ENCODE measurements at regions not wholly inside any gene's neighbourhood (a gene's known extent, or its start where the extent isn't known, plus 50 kb on each side); places are given as distances from the start of the nearest gene placed in this dataset.

DNA sequence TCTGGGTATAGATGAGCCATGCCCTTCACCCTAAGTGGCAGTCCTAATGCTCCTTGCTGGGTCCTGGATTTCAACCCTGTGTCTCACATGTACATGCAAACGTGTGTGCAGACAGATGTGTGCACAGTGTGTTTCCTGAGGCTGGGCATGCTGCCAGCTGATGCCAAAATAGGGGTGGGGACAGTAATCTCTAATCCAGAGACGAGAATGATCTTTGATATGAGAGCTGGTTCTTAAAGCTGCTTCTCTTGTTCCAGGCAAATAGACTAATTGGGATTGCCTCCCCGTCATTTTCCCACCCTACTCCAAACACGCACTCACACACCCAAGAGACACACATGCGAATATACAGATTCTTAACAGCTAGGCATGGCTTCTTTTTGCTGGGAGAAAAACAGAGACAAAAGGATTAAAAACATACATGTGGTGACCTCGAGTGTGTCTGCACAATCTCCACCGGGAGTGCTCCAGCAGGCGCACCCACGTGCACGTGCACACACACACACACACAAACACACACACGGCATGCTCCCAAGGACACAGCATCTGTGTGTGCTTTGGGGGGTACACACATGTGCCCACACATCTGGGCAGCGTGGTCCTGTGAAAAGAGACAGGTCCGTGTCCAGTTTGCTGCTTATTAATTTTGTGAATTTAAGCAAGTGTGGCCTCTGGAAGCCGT is 102.1 kb upstream of the ZBTB40 start:
- Mint-ChIP-seq H3K27ac (ENCODE audit: unreplicated experiment) (no peak overlapping the region), H3K4me1 (ENCODE audit: unreplicated experiment) (peaks cover 12% of the 10 kb centered on the region), H3K36me3 (ENCODE audit: low read depth, unreplicated experiment) (no peaks in the 10 kb centered on the region), H3K9me3 (ENCODE audit: unreplicated experiment) (no peaks in the 10 kb centered on the region), H3K27me3 (ENCODE audit: unreplicated experiment) (peaks cover 13% of the 10 kb centered on the region), H3K4me3 (ENCODE audit: unreplicated experiment) (no peak overlapping the region)
- DNase-seq (ENCODE audit: low spot score) = no peak
- no peak for TF ChIP-seq CTCF (IDR thresholded peaks at IDR 0.05; ENCODE audit: unreplicated experiment)

GRCh38 chr1:22350171-22350923 is 101.3 kb upstream of the ZBTB40 start:
- no peak for TF ChIP-seq CTCF (IDR thresholded peaks at IDR 0.05; ENCODE audit: unreplicated experiment)
- DNase-seq (ENCODE audit: low spot score) = no peak
- Mint-ChIP-seq H3K4me1 (ENCODE audit: unreplicated experiment) (peaks cover 12% of the 10 kb centered on the region), H3K27me3 (ENCODE audit: unreplicated experiment) (peaks cover 11% of the 10 kb centered on the region), H3K4me3 (ENCODE audit: unreplicated experiment) (no peak overlapping the region), H3K9me3 (ENCODE audit: unreplicated experiment) (no peaks in the 10 kb centered on the region), H3K27ac (ENCODE audit: unreplicated experiment) (no peak overlapping the region), H3K36me3 (ENCODE audit: low read depth, unreplicated experiment) (no peaks in the 10 kb centered on the region)

- Mint-ChIP-seq H3K27ac (ENCODE audit: unreplicated experiment) (no peak overlapping the region), H3K27me3 (ENCODE audit: unreplicated experiment) (peaks cover 6% of the 10 kb centered on the region), H3K9me3 (ENCODE audit: unreplicated experiment) (no peaks in the 10 kb centered on the region), H3K4me1 (ENCODE audit: unreplicated experiment) (peaks cover 12% of the 10 kb centered on the region), H3K36me3 (ENCODE audit: low read depth, unreplicated experiment) (no peaks in the 10 kb centered on the region), H3K4me3 (ENCODE audit: unreplicated experiment) (no peak overlapping the region)
- no peak for DNase-seq (ENCODE audit: low spot score)
- TF ChIP-seq CTCF (IDR thresholded peaks at IDR 0.05; ENCODE audit: unreplicated experiment) = no peak
These were observed 100.5 kb upstream of the ZBTB40 start for GRCh38 chr1:22350924-22351767.

GRCh38 chr1:22351768-22352080 is 99.9 kb upstream of the ZBTB40 start:
- H3K4me3 Mint-ChIP-seq (ENCODE audit: unreplicated experiment) = no peak overlapping the region
- no peak overlapping the region for H3K27ac Mint-ChIP-seq (ENCODE audit: unreplicated experiment)
- H3K27me3 Mint-ChIP-seq (ENCODE audit: unreplicated experiment) = peaks cover 6% of the 10 kb centered on the region
- no peak for TF ChIP-seq CTCF (IDR thresholded peaks at IDR 0.05; ENCODE audit: unreplicated experiment)
- peaks cover 12% of the 10 kb centered on the region for H3K4me1 Mint-ChIP-seq (ENCODE audit: unreplicated experiment)
- H3K36me3 Mint-ChIP-seq (ENCODE audit: low read depth, unreplicated experiment) = no peaks in the 10 kb centered on the region
- no peaks in the 10 kb centered on the region for H3K9me3 Mint-ChIP-seq (ENCODE audit: unreplicated experiment)
- no peak for DNase-seq (ENCODE audit: low spot score)

All from endothelial cell (in vitro differentiated cells).